ENCODE measurements at regions not wholly inside any gene's neighbourhood (a gene's known extent, or its start where the extent isn't known, plus 50 kb on each side); places are given as distances from the start of the nearest gene placed in this dataset.
A peak's percentile ranks its signal among the peaks of the same experiment; 100 is the strongest.

DNA sequence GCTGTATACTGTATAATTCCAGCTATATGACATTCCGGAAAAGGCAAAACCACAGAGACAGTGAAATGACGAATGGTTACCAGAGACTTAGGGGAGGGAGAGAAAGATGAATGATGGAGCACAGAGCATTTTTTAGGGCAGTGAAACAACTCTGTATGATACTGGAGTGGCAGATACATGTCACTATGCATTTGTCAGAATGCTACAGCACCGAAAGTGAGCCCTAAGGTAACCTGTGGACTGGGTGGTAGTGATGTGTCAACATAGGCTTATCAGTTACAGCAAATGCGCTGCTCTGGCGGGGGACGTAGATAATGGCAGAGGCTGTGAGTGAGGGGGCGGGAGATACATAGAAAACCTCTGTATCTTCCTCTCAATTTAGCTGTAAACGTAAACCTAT lies 201.3 kb upstream of the SSTR4 start (continued):
- TF ChIP-seq SRSF1 (IDR thresholded peaks at IDR 0.05; ENCODE audit: low read depth, low read length) (no peak), TCF7 (IDR thresholded peaks at IDR 0.05; ENCODE audit: borderline replicate concordance) (no peak), CREBBP (IDR thresholded peaks at IDR 0.05; ENCODE audit: low read depth, low read length) (no peak), POLR2AphosphoS2 (IDR thresholded peaks at IDR 0.05; ENCODE audit: low read length) (no peak), FOXJ2 (tag; IDR thresholded peaks at IDR 0.05) (no peak), KDM5B (IDR thresholded peaks at IDR 0.05; ENCODE audit: insufficient replicate concordance, low read depth, low read length) (no peak), XRCC4 (IDR thresholded peaks at IDR 0.05; ENCODE audit: extremely low read depth, insufficient read depth, insufficient read length) (no peak), MTA3 (IDR thresholded peaks at IDR 0.05; ENCODE audit: borderline replicate concordance) (peak; percentile 60; the same call in 1 of the 2 replicates), KAT2B (IDR thresholded peaks at IDR 0.05; ENCODE audit: low read depth, low read length) (no peak), TFAM (CRISPR knock-in tag; conservative IDR thresholded peaks at IDR 0.05) (no peak), JUNB (CRISPR knock-in tag; conservative IDR thresholded peaks at IDR 0.05) (no peak), FOXA1 (IDR thresholded peaks at IDR 0.05; ENCODE audit: borderline replicate concordance) (no peak; the same call in 1 of the 2 replicates), PCBP2 (IDR thresholded peaks at IDR 0.05; ENCODE audit: low read depth, low read length, poor library complexity, severe bottlenecking) (no peak), JUN (IDR thresholded peaks at IDR 0.05; ENCODE audit: borderline replicate concordance, low read depth, low read length) (peak; percentile 30; the same call in 1 of the 2 replicates), JUN (CRISPR knock-in tag; IDR thresholded peaks at IDR 0.05; ENCODE audit: borderline replicate concordance) (no peak), TARDBP (IDR thresholded peaks at IDR 0.05) (no peak), FOXJ3 (CRISPR knock-in tag; IDR thresholded peaks at IDR 0.05) (no peak), SIX5 (IDR thresholded peaks at IDR 0.05; ENCODE audit: borderline replicate concordance in 1 of 2, insufficient read depth in 1 of 2, low read depth in 1 of 2, low read length in 2 of 2) (no peak), ZKSCAN3 (CRISPR knock-in tag; IDR thresholded peaks at IDR 0.05) (no peak), IFI16 (CRISPR knock-in tag; IDR thresholded peaks at IDR 0.05) (no peak), CCNT2 (IDR thresholded peaks at IDR 0.05; ENCODE audit: borderline replicate concordance, extremely low read depth, insufficient read length, low read depth, low read length) (peak; percentile 85)
- TF ChIP-seq, protein P1, sequence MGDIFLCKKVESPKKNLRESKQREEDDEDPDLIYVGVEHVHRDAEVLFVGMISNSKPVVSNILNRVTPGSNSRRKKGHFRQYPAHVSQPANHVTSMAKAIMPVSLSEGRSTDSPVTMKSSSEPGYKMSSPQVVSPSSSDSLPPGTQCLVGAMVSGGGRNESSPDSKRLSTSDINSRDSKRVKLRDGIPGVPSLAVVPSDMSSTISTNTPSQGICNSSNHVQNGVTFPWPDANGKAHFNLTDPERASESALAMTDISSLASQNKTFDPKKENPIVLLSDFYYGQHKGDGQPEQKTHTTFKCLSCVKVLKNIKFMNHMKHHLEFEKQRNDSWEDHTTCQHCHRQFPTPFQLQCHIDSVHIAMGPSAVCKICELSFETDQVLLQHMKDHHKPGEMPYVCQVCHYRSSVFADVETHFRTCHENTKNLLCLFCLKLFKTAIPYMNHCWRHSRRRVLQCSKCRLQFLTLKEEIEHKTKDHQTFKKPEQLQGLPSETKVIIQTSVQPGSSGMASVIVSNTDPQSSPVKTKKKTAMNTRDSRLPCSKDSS (IDR thresholded peaks at IDR 0.05; ENCODE audit: low read depth, partially characterized antibody): no peak
- TF ChIP-seq, protein P2, sequence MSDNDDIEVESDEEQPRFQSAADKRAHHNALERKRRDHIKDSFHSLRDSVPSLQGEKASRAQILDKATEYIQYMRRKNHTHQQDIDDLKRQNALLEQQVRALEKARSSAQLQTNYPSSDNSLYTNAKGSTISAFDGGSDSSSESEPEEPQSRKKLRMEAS (CRISPR knock-in tag; IDR thresholded peaks at IDR 0.05): no peak
- TF ChIP-seq, protein P3, sequence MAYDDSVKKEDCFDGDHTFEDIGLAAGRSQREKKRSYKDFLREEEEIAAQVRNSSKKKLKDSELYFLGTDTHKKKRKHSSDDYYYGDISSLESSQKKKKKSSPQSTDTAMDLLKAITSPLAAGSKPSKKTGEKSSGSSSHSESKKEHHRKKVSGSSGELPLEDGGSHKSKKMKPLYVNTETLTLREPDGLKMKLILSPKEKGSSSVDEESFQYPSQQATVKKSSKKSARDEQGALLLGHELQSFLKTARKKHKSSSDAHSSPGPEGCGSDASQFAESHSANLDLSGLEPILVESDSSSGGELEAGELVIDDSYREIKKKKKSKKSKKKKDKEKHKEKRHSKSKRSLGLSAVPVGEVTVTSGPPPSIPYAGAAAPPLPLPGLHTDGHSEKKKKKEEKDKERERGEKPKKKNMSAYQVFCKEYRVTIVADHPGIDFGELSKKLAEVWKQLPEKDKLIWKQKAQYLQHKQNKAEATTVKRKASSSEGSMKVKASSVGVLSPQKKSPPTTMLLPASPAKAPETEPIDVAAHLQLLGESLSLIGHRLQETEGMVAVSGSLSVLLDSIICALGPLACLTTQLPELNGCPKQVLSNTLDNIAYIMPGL (CRISPR knock-in tag; IDR thresholded peaks at IDR 0.05): no peak
- TF ChIP-seq, protein P4, sequence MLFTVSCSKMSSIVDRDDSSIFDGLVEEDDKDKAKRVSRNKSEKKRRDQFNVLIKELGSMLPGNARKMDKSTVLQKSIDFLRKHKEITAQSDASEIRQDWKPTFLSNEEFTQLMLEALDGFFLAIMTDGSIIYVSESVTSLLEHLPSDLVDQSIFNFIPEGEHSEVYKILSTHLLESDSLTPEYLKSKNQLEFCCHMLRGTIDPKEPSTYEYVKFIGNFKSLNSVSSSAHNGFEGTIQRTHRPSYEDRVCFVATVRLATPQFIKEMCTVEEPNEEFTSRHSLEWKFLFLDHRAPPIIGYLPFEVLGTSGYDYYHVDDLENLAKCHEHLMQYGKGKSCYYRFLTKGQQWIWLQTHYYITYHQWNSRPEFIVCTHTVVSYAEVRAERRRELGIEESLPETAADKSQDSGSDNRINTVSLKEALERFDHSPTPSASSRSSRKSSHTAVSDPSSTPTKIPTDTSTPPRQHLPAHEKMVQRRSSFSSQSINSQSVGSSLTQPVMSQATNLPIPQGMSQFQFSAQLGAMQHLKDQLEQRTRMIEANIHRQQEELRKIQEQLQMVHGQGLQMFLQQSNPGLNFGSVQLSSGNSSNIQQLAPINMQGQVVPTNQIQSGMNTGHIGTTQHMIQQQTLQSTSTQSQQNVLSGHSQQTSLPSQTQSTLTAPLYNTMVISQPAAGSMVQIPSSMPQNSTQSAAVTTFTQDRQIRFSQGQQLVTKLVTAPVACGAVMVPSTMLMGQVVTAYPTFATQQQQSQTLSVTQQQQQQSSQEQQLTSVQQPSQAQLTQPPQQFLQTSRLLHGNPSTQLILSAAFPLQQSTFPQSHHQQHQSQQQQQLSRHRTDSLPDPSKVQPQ (CRISPR knock-in tag; IDR thresholded peaks at IDR 0.05; ENCODE audit: borderline replicate concordance): no peak

Data from K562 (cell line).